B cell (primary cell): ENCODE measurements at regions not wholly inside any gene's neighbourhood (a gene's known extent, or its start where the extent isn't known, plus 50 kb on each side); places are given as distances from the start of the nearest gene placed in this dataset.

ENCODE experiments used
- ATAC-seq: fragments of 200-7000 bp; cut with Tn5 transposase; one replicate; pipeline ENCODE4 v1.10.0; 2021; ENCODE audit warnings: low read depth, mild to moderate bottlenecking, moderate number of reproducible peaks, moderate library complexity
- CTCF ChIA-PET: fragments of 350-600 bp; sonication (Branson Sonifier 250); formaldehyde crosslinking; loops from one replicate; lab custom pipeline; 2021; ENCODE audit warnings: antibody characterized with exemption, inconsistent platforms; lab: Charles Lee
- POLR2A ChIA-PET: fragments of 350-600 bp; sonication (Branson Sonifier 250); formaldehyde crosslinking; loops from one replicate; lab custom pipeline; 2021; ENCODE audit warnings: antibody characterized with exemption; lab: Charles Lee
- DNase-seq: peaks from one replicate; pipeline ENCODE4 v3.0.0; 2013
- H2AFZ ChIP-seq: 2 replicates; pipeline ENCODE4 v1.6.1; 2012; ENCODE audit warnings: mild to moderate bottlenecking, low read depth, low read length; ENCODE audit not compliant: insufficient read depth, poor library complexity, severe bottlenecking
- H3K27ac ChIP-seq, 2 donors: 1 replicate in 1 of 2; 2 replicates in 1 of 2; pipeline ENCODE4 v1.5.1; 2012 to 2013; ENCODE audit warnings: low read length in 2 of 2, mild to moderate bottlenecking in 2 of 2, moderate library complexity in 1 of 2
- H3K27me3 ChIP-seq, 4 experiments: fragments of 200-600 bp in 1 of 4; sonication (generic) in 1 of 4; replicated peaks in 1 of 4; 1 replicate in 2 of 4; 2 replicates in 2 of 4; pipeline versions ENCODE4 v1.6.1 to v1.7.0; 2013 to 2016; ENCODE audit warnings: low read length in 3 of 4, mild to moderate bottlenecking in 2 of 4, mixed read lengths in 1 of 4, moderate library complexity in 1 of 4; ENCODE audit not compliant: insufficient read depth in 4 of 4, control insufficient read depth in 3 of 4; ENCODE audit errors: control extremely low read depth in 1 of 4
- H3K36me3 ChIP-seq, 2 experiments: replicated peaks in 1 of 2; 1 replicate in 1 of 2; 2 replicates in 1 of 2; pipeline versions ENCODE4 v1.6.1 to v1.7.1; 2013; ENCODE audit warnings: low read length in 1 of 2; ENCODE audit not compliant: insufficient read depth in 2 of 2, control insufficient read depth in 1 of 2; ENCODE audit errors: control extremely low read depth in 1 of 2, extremely low read depth in 1 of 2
- H3K4me1 ChIP-seq, 2 donors: fragments of 200-600 bp in 1 of 2; sonication (generic) in 1 of 2; 1 replicate in 1 of 2; 2 replicates in 1 of 2; pipeline versions ENCODE4 v1.5.1 to v1.6.1; 2013 to 2017; ENCODE audit warnings: low read length in 2 of 2; ENCODE audit not compliant: control insufficient read depth in 2 of 2, insufficient read depth in 2 of 2
- H3K4me2 ChIP-seq: replicated peaks from 2 replicates; pipeline ENCODE3; 2012; ENCODE audit warnings: mild to moderate bottlenecking, low read depth, low read length; ENCODE audit not compliant: poor library complexity, severe bottlenecking
- H3K4me3 ChIP-seq, 5 experiments: fragments of 200-600 bp in 1 of 5; sonication (generic) in 1 of 5; 1 replicate in 3 of 5; 2 replicates in 2 of 5; pipeline versions ENCODE4 v1.5.1 to v1.7.0; 2011 to 2016; ENCODE audit warnings: low read length in 4 of 5, mild to moderate bottlenecking in 4 of 5, low read depth in 2 of 5, control low read depth in 1 of 5, moderate library complexity in 1 of 5; ENCODE audit not compliant: insufficient read depth in 1 of 5; ENCODE audit errors: control extremely low read depth in 1 of 5, extremely low read depth in 1 of 5
- H3K79me2 ChIP-seq: fragments of 200-600 bp; sonication (generic); one replicate; pipeline ENCODE4 v1.6.0; 2016; ENCODE audit warnings: low read length; ENCODE audit not compliant: control insufficient read depth, insufficient read depth
- H3K9ac ChIP-seq: fragments of 200-600 bp; sonication (generic); 2 replicates; pipeline ENCODE4 v1.6.1; 2017; ENCODE audit warnings: mild to moderate bottlenecking, low read length, moderate library complexity
- H3K9me3 ChIP-seq, 3 donors: one replicate each; pipeline versions ENCODE4 v1.6.1 to v1.7.1; 2013; ENCODE audit warnings: low read length in 2 of 3; ENCODE audit not compliant: control insufficient read depth in 2 of 3, insufficient read depth in 1 of 3; ENCODE audit errors: control extremely low read depth in 1 of 3
- H4K20me1 ChIP-seq: 2 replicates; pipeline ENCODE4 v1.6.0; 2012; ENCODE audit warnings: mild to moderate bottlenecking, low read length; ENCODE audit not compliant: insufficient read depth, control insufficient read depth, poor library complexity, severe bottlenecking
- H3K27ac Mint-ChIP-seq: one replicate; pipeline ENCODE4 v1.8.0; 2021; ENCODE audit warnings: mixed read lengths
- H3K27me3 Mint-ChIP-seq: one replicate; pipeline ENCODE4 v1.8.0; 2021; ENCODE audit warnings: mixed read lengths
- H3K4me1 Mint-ChIP-seq: one replicate; pipeline ENCODE4 v1.8.0; 2021; ENCODE audit warnings: mixed read lengths
- H3K4me3 Mint-ChIP-seq: one replicate; pipeline ENCODE4 v1.8.0; 2021; ENCODE audit warnings: mixed read lengths
- H3K9me3 Mint-ChIP-seq: one replicate; pipeline ENCODE4 v1.8.0; 2022; ENCODE audit warnings: mixed read lengths; ENCODE audit not compliant: insufficient read depth
- CTCF ChIP-seq: fragments of 200-600 bp; IDR thresholded peaks from one replicate; pipeline ENCODE4 v1.8.0; 2022; ENCODE audit warnings: antibody characterized with exemption, mild to moderate bottlenecking
- EZH2 ChIP-seq: IDR thresholded peaks from 2 replicates; pipeline ENCODE4 v1.6.1; 2012; ENCODE audit warnings: borderline replicate concordance, low read depth, mild to moderate bottlenecking, moderate library complexity, low read length; ENCODE audit not compliant: insufficient read depth, poor library complexity, severe bottlenecking
- WGBS: methylation state at CpG from one replicate; pipeline ENCODE4 v1.1.5; 2013; ENCODE audit warnings: missing lambda C conversion rate; ENCODE audit not compliant: insufficient coverage; 5-methylcytosine and 5-hydroxymethylcytosine counted together
- intact Hi-C: fragments of 100-400 bp; cut with micrococcal nuclease; formaldehyde crosslinking; loops from one replicate; pipeline ENCODE4 v1.10.0; 2022

GRCh38 chr13:110070046-110070445, 236.9 kb downstream of the COL4A1 start:
- Histone ChIP-seq H3K36me3 (no peaks in the 10 kb centered on the region), H4K20me1 (no peaks in the 10 kb centered on the region), H3K27ac (no peak overlapping the region), H3K4me3 (no peak overlapping the region), H3K9ac (no peak overlapping the region), H3K79me2 (no peaks in the 10 kb centered on the region), H3K4me2 (no peak overlapping the region), H3K9me3 (peaks cover 0 to 2% (median 0%) of the 10 kb centered on the region in 3 donors), H3K4me1 (no peaks in the 10 kb centered on the region), H3K27me3 (no peaks in the 10 kb centered on the region), H2AFZ (no peak overlapping the region)
- ATAC-seq (no peak), DNase-seq (no peak)
- H3K4me1 Mint-ChIP-seq = no peaks in the 10 kb centered on the region
- POLR2A ChIA-PET = no interaction called here
- no peaks in the 10 kb centered on the region for H3K27me3 Mint-ChIP-seq
- intact Hi-C loops = no loop called here
- H3K9me3 Mint-ChIP-seq = no peaks in the 10 kb centered on the region
- CTCF ChIA-PET = no interaction called here
- no CpG with 5 or more reads among the region's 4 CpGs for WGBS
- H3K4me3 Mint-ChIP-seq = no peak overlapping the region
- TF ChIP-seq EZH2 (no peak), CTCF (no peak)
- no peak overlapping the region for H3K27ac Mint-ChIP-seq

- no peaks in the 10 kb centered on the region for H3K9me3 Mint-ChIP-seq
- H3K4me1 ChIP-seq = no peaks in the 10 kb centered on the region
- H3K27ac ChIP-seq = no peak overlapping the region
- no peak for TF ChIP-seq CTCF
- TF ChIP-seq EZH2 = no peak
- H2AFZ ChIP-seq = no peak overlapping the region
- no peak overlapping the region for H3K4me3 Mint-ChIP-seq
- DNase-seq = no peak
- H3K9ac ChIP-seq = no peak overlapping the region
- H3K4me3 ChIP-seq = no peak overlapping the region
- H3K4me1 Mint-ChIP-seq = no peaks in the 10 kb centered on the region
- H3K27me3 Mint-ChIP-seq = no peaks in the 10 kb centered on the region
- 94% methylated on average over 3 of the region's 3 CpGs for WGBS
- POLR2A ChIA-PET = no interaction called here
- no peaks in the 10 kb centered on the region for H4K20me1 ChIP-seq
- no peak overlapping the region for H3K4me2 ChIP-seq
- intact Hi-C loops = no loop called here
- H3K27me3 ChIP-seq = no peaks in the 10 kb centered on the region
- ATAC-seq = no peak
- H3K79me2 ChIP-seq = no peaks in the 10 kb centered on the region
- H3K27ac Mint-ChIP-seq = no peak overlapping the region
- no peaks in the 10 kb centered on the region for H3K36me3 ChIP-seq
- CTCF ChIA-PET = no interaction called here
- peaks cover 0 to 6% (median 0%) of the 10 kb centered on the region in 3 donors for H3K9me3 ChIP-seq
Measured at GRCh38 chr13:110068176-110068473, 238.8 kb downstream of the COL4A1 start.
